ENCODE measurements at regions not wholly inside any gene's neighbourhood (a gene's known extent, or its start where the extent isn't known, plus 50 kb on each side); places are given as distances from the start of the nearest gene placed in this dataset.

DNA sequence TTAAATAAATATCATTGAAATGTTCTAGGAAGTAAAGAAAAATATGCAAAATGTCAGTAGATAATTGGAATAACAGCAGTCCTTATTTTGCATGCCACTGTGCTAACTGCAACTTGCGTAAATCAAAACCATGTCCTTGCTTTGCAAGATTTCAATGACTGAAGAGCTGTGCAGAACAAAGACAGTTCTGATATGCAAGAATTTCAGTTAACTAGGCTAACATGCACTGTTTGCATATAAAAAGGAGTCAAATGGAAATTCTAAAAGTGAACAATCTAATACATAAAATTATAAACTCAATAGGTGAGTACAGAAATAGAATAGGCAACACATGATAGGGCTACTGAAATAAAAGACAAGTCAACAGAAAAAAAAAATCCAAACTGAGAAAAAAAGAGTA lies 1844.6 kb upstream of the NUDT12 start:
- Histone ChIP-seq H4K20me1 (ENCODE audit: control insufficient read depth, insufficient read depth, insufficient read length) (no peaks in the 10 kb centered on the region), H4K5ac (ENCODE audit: insufficient read length, low read depth, low read length) (no peak overlapping the region), H3K79me2 (ENCODE audit: insufficient read depth, low read length) (no peaks in the 10 kb centered on the region), H2AFZ (ENCODE audit: low read length) (no peak overlapping the region), H3K9ac (ENCODE audit: extremely low read depth, insufficient read length, low read length) (no peak overlapping the region), H2BK12ac (ENCODE audit: insufficient read length, low read depth, low read length) (no peak overlapping the region), H3K56ac (ENCODE audit: insufficient read length, low read depth, low read length) (no peak overlapping the region), H3K4ac (ENCODE audit: low read depth, low read length) (no peak overlapping the region), H2BK120ac (ENCODE audit: low read depth, low read length, poor library complexity, severe bottlenecking) (no peak overlapping the region), H3K23me2 (ENCODE audit: insufficient read length, low read depth, low read length, poor library complexity, severe bottlenecking) (no peaks in the 10 kb centered on the region), H2BK20ac (ENCODE audit: low read depth, low read length, poor library complexity, severe bottlenecking) (no peak overlapping the region), H3K4me1 (ENCODE audit: insufficient read depth, low read length) (no peaks in the 10 kb centered on the region), H3K79me1 (ENCODE audit: insufficient read depth, low read depth, low read length, poor library complexity, severe bottlenecking) (no peaks in the 10 kb centered on the region), H3K18ac (ENCODE audit: insufficient read length, low read depth, low read length) (no peak overlapping the region), H4K8ac (replicated peaks; ENCODE audit: insufficient read length, low read depth, low read length) (no peak overlapping the region), H2BK15ac (ENCODE audit: low read depth, low read length) (no peak overlapping the region), H3K27me3 (ENCODE audit: insufficient read depth, low read length) (no peaks in the 10 kb centered on the region), H3K4me2 (ENCODE audit: insufficient read depth, insufficient read length, low read length) (peak overlapping the region; percentile 12), H3T11ph (ENCODE audit: low read length) (no peak overlapping the region), H3K14ac (ENCODE audit: insufficient read depth, low read length) (no peak overlapping the region), H3K9me3 (ENCODE audit: control insufficient read depth, low read depth, low read length) (no peaks in the 10 kb centered on the region), H4K91ac (ENCODE audit: insufficient read length, low read depth, low read length) (no peak overlapping the region), H3K27ac (ENCODE audit: insufficient read length, low read depth, low read length) (no peak overlapping the region), H3K23ac (ENCODE audit: insufficient read length, low read depth, low read length) (no peak overlapping the region), H2AK5ac (ENCODE audit: insufficient read length, low read length) (no peak overlapping the region), H2BK5ac (ENCODE audit: insufficient read length, low read length) (no peak overlapping the region)
- Mint-ChIP-seq H3K36me3 (ENCODE audit: insufficient read depth in 1 of 3, low read depth in 3 of 3) (peaks cover 0 to 2% (median 0%) of the 10 kb centered on the region in 3 experiments; a peak in 2 of 7 replicates), H3K4me3 (no peak overlapping the region; a peak in 1 of 5 replicates), H3K4me1 (peaks cover 9 to 16% of the 10 kb centered on the region in 2 experiments), H3K27ac (peak overlapping the region; percentile 1 to 72 (median 50); a peak in 4 of 7 replicates), H3K9me3 (peaks cover 0 to 2% of the 10 kb centered on the region in 2 experiments; a peak in 1 of 5 replicates), H3K27me3 (ENCODE audit: low read depth) (no peaks in the 10 kb centered on the region)
- no CpG with 5 or more reads among the region's 1 CpG for WGBS (ENCODE audit: extremely low coverage, insufficient read length, low lambda C conversion rate)
- no peak for DNase-seq
- TF ChIP-seq CTCF (conservative IDR thresholded peaks at IDR 0.05), result no peak
